ENCODE measurements at regions not wholly inside any gene's neighbourhood (a gene's known extent, or its start where the extent isn't known, plus 50 kb on each side); places are given as distances from the start of the nearest gene placed in this dataset.

DNA sequence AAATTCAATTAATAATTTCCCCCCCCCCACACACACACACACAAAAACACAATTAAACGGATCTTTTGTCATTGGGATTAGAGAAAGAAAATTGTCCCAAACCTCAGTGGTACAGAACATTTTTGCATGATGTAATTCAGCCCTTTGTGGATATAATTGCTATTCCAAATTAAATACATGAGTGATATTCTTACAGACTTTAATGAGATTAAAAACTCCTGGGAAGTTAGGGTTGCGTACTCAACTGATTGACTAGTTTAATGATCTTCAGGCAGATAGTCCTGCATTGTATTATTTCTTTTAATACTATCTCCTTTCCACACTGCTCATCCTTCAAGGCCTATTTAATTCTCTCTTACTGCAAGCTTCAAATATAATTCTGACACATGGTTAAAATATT, 711.8 kb upstream of the LRFN5 start:
- TF ChIP-seq CTCF (IDR thresholded peaks at IDR 0.05 in 2 of 3, conservative IDR thresholded peaks at IDR 0.05 in 1 of 3; ENCODE audit: borderline replicate concordance in 1 of 3, insufficient read depth in 1 of 3, low read depth in 2 of 3, low read length in 2 of 3): no peak
- TF ChIP-seq SRF (IDR thresholded peaks at IDR 0.05; ENCODE audit: low read depth): no peak
- TF ChIP-seq POLR2AphosphoS5 (IDR thresholded peaks at IDR 0.05; ENCODE audit: low read depth, low read length): no peak
- no peak for TF ChIP-seq CEBPB (IDR thresholded peaks at IDR 0.05; ENCODE audit: low read depth)
- TF ChIP-seq POLR2A (IDR thresholded peaks at IDR 0.05; ENCODE audit: borderline replicate concordance, extremely low read depth, insufficient read depth, insufficient read length): no peak
- no peak for TF ChIP-seq EZH2phosphoT487 (IDR thresholded peaks at IDR 0.05; ENCODE audit: borderline replicate concordance)
